ENCODE measurements at regions not wholly inside any gene's neighbourhood (a gene's known extent, or its start where the extent isn't known, plus 50 kb on each side); places are given as distances from the start of the nearest gene placed in this dataset.

GRCh38 chrX:1719270-1719669, 104.4 kb downstream of the ASMT start:
- no peak for TF ChIP-seq USF2 (IDR thresholded peaks at IDR 0.05; ENCODE audit: low read length)
- TF ChIP-seq CTCF (IDR thresholded peaks at IDR 0.05; ENCODE audit: control extremely low read depth in 1 of 3, insufficient read depth in 1 of 3, low read depth in 1 of 3, low read length in 3 of 3), result no peak
- TF ChIP-seq ASH2L (IDR thresholded peaks at IDR 0.05; ENCODE audit: low read length), result no peak

All from H1 (cell line).